ENCODE measurements at regions not wholly inside any gene's neighbourhood (a gene's known extent, or its start where the extent isn't known, plus 50 kb on each side); places are given as distances from the start of the nearest gene placed in this dataset.

- no peak for TF ChIP-seq CTCF (IDR thresholded peaks at IDR 0.05)
- no peak for TF ChIP-seq POLR2A (IDR thresholded peaks at IDR 0.05)
Measured at GRCh38 chr5:51995773-51996306, 612.6 kb downstream of the ISL1 start.

Measured in esophagus squamous epithelium (tissue), 4 donors.